Kidney tubule cell (primary cell): ENCODE measurements at regions not wholly inside any gene's neighbourhood (a gene's known extent, or its start where the extent isn't known, plus 50 kb on each side); places are given as distances from the start of the nearest gene placed in this dataset.
"Not testable (repeated sequence)": the region's sequence is repeated elsewhere in the genome, so short reads cannot be mapped to it uniquely, and the experiment has no call there.

Experiments
- DNase-seq: peaks from one replicate; pipeline ENCODE4 v3.0.0-alpha.2; 2018; ENCODE audit warnings: low spot score

- DNase-seq: no peak
Observed at GRCh38 chr4:160082432-160083207, 979.7 kb downstream of the RAPGEF2 start.

- no peak for DNase-seq
Observed at GRCh38 chr4:160091631-160092030, 988.8 kb downstream of the RAPGEF2 start.

DNA sequence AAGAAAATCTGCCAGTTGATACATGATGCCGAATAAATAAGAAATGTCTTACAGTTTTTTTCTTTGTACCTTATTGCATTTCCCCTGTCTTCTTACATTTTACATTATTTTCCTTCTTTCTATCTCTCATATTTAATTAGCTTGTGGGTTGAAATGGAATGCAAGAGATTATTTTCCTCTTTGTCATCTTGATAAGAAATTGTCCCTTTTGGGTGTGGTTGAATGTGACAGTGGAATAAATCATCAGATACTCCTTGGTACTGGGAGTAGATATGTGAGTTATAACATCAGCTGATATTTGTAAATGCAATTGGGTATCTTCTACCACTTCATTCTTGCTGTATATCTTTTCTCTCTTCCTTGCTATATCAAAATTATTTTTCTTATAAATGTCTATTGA lies 997.4 kb downstream of the RAPGEF2 start:
- no peak for DNase-seq

- DNase-seq: no peak
Observed at GRCh38 chr4:160110891-160111290, 1008.0 kb downstream of the RAPGEF2 start.

DNA sequence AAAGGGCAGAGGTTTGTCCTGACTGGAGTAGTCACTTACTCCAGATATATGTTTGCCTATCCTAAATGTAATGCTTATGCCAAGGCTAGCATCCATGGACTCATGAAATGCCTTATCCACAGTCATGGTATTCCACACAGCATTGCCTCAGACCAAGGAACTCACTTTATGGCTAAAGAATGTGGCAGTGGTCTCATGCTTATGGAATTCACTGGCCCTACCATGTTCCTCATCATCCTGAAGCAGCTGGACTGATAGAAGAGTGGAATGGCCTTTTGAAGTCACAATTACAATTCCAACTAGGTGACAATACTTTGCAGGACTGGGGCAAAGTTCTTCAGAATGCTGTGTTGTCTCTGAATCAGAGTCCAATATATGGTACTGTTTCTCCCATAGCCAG lies 1014.8 kb downstream of the RAPGEF2 start:
- no peak for DNase-seq

DNA sequence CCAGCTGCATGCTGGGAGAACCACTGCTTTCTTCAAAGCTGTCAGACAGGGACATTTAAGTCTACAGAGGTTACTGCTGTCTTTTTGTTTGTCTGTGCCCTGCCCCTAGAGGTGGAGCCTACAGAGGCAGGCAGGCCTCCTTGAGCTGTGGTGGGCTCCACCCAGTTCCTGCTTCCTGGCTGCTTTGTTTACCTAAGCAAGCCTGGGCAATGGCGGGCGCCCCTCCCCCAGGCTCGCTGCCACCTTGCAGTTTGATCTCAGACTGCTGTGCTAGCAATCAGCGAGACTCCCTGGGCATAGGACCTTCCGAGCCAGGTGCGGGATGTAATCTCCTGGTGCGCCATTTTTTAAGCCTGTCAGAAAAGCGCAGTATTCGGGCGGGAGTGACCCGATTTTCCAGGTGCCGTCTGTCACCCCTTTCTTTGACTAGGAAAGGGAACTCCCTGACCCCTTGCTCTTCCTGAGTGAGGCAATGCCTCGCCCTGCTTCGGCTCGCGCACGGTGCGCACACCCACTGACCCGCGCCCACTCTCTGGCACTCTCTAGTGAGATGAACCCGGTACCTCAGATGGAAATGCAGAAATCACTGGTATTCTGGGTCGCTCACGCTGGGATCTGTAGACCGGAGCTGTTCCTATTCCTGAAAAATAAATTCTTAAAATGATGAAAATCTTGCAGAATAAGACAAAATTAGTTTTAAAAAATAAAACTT lies 1022.9 kb downstream of the RAPGEF2 start:
- not testable (repeated sequence) for DNase-seq

DNA sequence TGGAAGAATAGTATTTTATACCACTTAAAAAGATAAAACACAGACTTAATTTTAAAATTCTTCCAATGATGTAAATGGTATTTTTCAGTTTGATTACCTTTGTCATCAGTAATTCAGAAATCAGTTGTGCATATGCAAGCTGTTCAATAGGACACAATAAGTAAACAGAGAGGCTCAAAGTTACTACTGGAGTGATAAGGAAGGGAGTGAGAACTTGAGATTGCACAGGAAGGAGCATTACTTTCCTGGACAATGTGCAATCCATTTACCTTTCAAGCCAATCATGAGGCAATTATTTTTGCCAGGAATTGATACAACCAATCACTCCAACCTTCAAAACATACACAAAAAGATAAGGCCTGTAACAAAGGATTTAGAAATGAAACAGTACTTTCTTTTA lies 1024.3 kb downstream of the RAPGEF2 start:
- DNase-seq: no peak

- peak; percentile 88 for DNase-seq
Observed at GRCh38 chr4:160129439-160129838, 1026.6 kb downstream of the RAPGEF2 start.

DNA sequence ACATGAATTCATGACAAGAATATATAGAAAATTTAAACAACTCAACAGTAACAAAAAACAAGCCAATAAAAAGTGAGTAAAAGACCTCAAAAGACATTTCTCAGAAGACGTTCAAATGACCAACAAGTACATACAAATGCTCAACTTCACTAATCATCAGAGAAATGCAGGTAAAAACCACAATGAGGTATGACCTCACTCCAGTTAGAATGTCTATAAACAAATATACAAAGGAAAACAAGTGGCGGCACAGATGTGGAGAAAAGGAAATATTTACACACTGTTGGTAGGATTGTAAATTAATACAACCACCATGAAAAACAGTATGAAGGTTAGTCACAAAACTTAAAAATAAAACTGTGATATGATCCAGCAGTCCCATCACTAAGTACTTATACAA lies 1033.1 kb downstream of the RAPGEF2 start:
- DNase-seq: peak; percentile 42

- peak; percentile 9 for DNase-seq
Observed at GRCh38 chr4:160141206-160141605, 1038.3 kb downstream of the RAPGEF2 start.

DNA sequence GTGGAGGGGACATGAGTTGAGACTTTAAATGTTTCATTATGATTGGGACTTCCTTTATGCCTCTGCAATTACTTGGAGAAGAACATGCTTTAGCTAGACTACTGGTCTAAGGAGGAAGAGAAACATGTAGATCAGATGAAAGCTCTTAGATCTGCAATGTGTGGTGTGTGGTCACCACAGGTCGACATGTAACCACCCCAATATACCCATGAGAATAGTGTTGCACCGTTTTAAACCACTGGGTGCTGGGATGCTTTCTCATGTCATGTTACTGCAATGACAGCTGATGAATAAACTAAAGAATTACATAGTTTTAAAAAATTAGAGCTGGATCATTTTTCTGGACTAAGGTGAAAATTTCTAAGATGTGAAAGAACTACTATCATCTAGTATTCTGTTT lies 1039.7 kb downstream of the RAPGEF2 start:
- no peak for DNase-seq

DNA sequence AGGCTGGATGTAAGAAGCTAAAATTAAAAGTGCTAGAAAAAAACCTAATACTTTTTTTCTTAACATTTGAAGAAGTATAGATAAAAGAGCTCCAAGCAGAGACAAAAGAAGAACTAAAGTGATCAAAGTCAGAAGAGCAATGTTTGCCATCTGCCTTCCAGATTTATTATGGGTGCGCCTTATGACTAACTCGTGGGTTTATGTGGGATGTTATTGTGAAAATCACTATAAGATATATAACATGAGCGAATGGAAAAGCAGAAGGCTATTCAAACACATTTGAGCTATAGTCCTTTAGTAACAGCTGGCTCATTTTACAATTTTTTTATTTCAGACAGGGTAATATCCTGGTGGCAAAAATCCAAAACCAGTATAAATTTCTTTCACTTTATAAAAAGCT lies 1040.7 kb downstream of the RAPGEF2 start:
- no peak for DNase-seq

DNA sequence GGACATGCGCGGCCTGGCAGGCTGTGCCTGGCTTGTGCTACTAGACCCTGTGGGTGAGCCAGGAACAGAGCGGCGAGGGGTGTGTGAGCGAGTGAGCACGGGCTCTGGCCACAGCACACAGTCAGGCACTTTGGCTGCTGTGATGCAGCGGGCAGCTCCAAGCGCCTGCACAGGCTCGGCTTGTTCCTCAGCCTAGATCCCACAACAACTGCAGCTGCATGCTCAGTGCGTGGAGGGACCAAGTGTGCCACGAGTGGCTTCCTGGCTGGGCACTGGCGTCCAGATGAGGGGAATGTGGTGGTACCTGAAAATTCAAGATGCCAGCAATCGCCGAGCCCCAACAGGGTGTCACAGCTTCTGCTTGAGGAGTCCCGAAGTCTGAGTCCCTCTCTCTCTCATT lies 1056.6 kb downstream of the RAPGEF2 start:
- DNase-seq: no peak

GRCh38 chr4:160161026-160161425 lies 1058.1 kb downstream of the RAPGEF2 start:
- no peak for DNase-seq

DNA sequence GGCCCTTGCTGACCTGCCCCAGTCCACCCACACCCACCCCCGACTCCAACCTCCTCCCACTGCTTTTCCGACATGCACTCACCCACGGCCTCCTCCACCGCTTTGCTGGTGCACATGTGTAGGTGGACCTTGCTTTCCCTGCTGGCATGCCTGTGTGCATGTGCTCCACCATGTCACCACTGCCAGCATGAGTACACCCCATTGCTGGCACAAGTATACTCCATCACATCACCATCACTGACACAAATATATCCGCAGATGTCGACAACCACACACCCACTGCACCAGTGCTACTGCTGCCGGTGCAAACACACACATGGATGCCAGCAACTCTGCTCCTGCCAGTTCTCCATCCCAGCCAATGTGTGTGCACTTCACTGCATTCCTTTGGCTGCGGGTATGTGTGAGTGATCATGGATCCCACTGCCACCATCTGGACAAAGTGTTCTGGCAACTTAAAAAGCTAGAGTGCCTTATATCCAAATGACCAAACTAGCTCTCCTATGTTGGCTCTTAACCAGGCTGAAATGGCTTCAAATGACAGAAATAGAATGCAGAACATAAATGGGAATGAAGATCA lies 1072.3 kb downstream of the RAPGEF2 start:
- DNase-seq: peak; percentile 31

DNA sequence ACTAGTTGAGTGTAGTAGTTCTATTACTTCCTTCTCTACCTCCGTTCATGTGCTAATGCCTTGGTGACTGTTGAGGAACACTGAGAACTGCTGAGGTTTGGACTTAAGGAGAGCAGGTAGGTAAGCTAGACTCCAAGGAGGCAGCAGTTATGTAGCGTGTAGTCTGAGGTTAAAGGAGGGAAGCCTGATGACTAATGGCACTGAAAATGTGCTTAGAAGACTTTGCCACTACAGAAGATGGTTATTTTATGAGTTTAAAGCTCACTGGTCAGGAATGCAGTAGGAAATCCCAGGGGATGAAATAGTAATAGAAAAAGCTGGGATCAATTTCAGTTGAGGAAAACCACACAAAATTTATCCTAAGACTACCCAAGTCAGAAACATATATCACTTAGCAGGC lies 1077.3 kb downstream of the RAPGEF2 start:
- peak; percentile 86 for DNase-seq

GRCh38 chr4:160182727-160183126 lies 1079.8 kb downstream of the RAPGEF2 start:
- no peak for DNase-seq

DNA sequence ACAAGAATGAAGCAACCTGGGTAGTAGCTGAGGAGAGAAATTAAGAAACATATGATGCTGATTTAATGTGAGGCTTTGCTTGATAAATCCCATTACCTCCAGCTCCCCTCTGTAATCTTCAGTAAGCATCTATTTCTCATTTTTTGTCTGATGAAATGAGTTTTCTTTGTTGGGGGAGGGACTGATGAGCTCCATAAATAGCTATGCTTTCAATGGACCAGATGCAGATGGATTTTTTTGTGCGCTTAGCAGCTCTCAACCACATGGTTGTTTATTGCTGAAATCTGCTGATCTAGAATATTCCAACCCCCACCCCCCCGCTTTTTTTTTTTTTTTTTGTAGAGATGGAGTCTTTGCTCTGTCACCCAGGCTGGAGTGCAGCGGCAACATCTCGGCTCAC lies 1082.0 kb downstream of the RAPGEF2 start:
- no peak for DNase-seq

- DNase-seq: no peak
Observed at GRCh38 chr4:160193787-160194186, 1090.9 kb downstream of the RAPGEF2 start.

DNA sequence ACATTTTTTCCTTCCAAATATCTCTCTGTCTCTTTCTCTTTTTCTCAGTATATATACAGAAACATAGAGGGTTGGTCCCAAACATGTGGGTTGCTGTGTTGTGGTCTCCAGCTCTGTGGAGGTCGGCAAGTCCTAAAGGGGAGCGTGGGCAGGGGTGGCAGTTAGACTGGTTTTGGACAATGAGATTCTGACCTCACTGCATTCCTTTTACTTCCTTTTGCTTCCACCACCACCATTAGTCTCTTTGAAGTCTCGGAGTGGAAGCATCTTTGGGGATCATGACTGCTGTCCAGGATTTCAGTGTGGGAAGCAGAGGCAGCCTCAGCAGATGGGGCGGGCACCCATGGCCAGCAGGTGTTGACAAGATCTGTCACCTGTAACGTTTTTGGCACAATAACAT lies 1091.8 kb downstream of the RAPGEF2 start:
- DNase-seq: no peak

DNA sequence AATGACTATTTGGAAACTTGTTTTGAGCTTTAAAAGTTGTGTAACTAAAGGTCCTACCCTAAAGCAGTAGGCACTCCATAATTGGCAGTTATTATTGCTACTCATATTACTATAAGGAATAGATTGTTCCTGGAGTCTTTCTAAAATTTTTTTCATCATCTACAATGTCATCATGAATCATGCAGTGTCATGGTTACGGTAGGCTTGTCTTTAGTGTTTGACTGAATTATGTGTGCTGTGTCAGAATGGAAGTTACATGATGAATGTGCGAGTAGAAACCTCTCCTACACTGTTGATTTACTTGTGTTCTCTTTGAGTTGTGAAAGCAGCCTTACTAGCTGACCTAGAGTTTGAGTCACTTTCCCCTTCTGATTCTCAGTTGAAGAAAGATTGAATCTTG lies 1099.9 kb downstream of the RAPGEF2 start:
- peak; percentile 52 for DNase-seq

DNA sequence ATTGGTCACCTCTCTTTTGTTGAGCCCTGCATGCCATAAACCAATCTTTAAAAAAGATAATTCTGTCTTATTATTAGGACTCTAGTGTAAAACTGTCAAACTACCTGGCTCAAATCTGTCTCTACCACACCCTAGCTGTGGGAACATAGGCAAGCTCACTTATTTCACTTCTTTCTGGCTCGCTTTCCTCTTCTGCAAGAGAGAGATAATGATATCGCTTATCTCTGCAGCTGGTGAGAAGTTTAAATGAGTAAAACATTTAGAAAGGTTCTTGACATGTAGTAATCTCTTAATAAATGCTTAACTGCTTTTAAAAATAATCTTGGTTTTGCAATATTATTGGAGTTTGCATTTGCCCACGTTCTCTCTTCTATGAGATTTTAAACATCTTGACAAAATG lies 1109.2 kb downstream of the RAPGEF2 start:
- no peak for DNase-seq

DNA sequence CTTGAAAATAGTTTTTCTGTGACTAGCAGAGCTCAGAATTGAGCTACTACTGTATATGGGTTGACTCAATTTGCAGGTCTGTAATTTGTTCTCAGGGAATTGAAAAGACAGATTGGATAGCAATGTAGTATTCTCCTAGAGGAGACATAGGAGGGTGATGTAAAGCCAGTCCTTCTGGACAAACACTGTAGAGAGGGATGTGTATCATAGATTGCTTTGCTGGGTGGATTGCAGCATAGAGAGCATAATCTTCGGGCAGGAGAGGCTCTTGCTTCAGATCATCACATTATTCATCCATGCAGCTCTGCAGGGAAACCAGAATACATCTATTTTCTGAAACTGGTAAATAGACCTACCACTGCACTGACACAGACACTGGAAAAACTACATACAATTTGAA lies 1110.5 kb downstream of the RAPGEF2 start:
- no peak for DNase-seq
